ENCODE measurements at regions not wholly inside any gene's neighbourhood (a gene's known extent, or its start where the extent isn't known, plus 50 kb on each side); places are given as distances from the start of the nearest gene placed in this dataset.
"Not testable (repeated sequence)": the region's sequence is repeated elsewhere in the genome, so short reads cannot be mapped to it uniquely, and the experiment has no call there.

DNA sequence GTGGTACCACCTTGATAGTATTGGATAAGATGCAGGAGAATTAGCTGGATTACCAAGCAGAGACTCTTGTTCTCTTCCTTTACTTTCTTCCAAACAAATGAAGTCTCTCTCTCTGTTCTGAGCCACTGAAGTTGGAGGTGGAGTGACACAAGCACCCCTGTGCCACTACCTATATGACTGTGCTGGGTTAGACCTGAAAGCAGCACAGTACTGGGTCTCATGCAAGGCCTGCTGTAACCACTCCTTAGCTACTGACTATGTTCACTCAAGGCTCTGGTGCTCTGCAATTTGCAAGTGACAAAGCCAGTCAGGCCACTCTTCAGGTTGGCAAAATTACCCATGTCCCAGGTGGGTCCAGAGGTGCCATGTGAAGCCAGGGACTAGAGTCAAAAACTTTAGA, 389.6 kb upstream of the MAOA start:
- DNase-seq: no peak
- intact Hi-C loops (cut with micrococcal nuclease): no loop called here
- no peaks in the 10 kb centered on the region for H3K27me3 Mint-ChIP-seq
- no peak overlapping the region for H3K4me3 Mint-ChIP-seq
- no peak overlapping the region for H3K27ac Mint-ChIP-seq
- H3K4me1 Mint-ChIP-seq: no peaks in the 10 kb centered on the region
- H3K9me3 Mint-ChIP-seq: no peaks in the 10 kb centered on the region
- peaks cover 2% of the 10 kb centered on the region for H3K36me3 Mint-ChIP-seq (ENCODE audit: low read depth)

DNA sequence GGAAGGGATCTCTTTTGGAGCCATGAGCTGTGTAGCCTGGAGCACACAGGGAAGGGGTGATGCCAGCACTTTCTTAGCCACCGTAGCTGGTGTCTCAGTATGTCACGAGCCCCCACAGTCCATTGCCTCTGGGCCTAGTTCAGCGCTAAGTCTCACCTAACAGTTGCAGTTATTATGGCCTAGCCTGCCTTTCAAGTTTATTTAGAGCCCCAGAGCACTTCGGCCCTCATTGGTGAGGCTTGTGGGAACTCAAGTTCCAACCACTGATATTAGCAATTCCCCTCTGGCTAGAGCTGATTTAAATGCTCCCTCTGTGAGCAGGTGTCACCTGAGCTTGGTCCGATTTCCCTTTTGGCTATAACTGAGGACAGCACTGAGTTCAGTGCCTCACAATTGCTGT, 388.4 kb upstream of the MAOA start:
- no peak overlapping the region for H3K27ac Mint-ChIP-seq
- no peaks in the 10 kb centered on the region for H3K27me3 Mint-ChIP-seq
- H3K4me1 Mint-ChIP-seq: no peaks in the 10 kb centered on the region
- H3K36me3 Mint-ChIP-seq (ENCODE audit: low read depth): peaks cover 2% of the 10 kb centered on the region
- intact Hi-C loops (cut with micrococcal nuclease): no loop called here
- no peak for DNase-seq
- no peak overlapping the region for H3K4me3 Mint-ChIP-seq
- H3K9me3 Mint-ChIP-seq: no peaks in the 10 kb centered on the region

DNA sequence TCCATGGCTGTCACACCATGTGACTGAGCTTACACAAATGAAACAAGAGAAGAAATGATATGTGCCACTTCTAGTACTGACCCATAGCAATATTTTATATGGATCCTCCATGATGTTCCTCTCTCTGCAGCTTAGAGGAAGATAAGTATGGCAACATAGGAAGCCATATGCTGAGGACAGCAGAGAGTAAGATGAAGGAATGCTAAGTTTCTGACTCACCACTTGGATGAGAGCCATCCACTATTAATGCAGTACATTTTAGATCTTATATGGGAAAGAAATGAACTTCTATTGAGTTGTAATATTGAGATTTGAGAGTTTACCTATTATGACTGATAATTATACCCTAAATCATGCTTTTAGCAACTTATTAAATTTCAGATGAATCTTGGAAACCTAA, 386.9 kb upstream of the MAOA start:
- Mint-ChIP-seq H3K36me3 (ENCODE audit: low read depth) (peaks cover 2% of the 10 kb centered on the region), H3K4me1 (no peaks in the 10 kb centered on the region)

DNA sequence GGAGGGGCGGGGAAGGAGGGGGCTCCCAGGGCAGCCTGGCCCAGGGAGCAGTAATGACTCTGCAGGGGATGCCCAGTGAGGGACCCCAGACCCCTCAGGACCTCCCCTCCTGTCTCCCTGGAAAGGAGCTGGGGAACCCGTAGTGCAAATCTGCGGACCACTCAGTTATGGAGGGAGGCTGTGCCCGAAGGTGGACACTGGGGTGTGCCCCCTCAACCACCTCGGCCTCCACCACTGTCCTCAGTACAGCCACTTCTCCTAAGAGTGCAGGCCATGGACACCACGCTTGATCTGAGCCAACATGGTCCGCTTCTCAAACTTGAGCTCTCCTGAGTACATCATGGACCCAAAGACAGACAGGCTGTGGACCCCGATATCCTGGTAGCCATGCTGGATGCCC, 378.2 kb upstream of the MAOA start:
- no peak overlapping the region for H3K27ac Mint-ChIP-seq
- H3K36me3 Mint-ChIP-seq (ENCODE audit: low read depth): no peaks in the 10 kb centered on the region
- peaks cover 6% of the 10 kb centered on the region for H3K9me3 Mint-ChIP-seq
- no peak for DNase-seq
- H3K27me3 Mint-ChIP-seq: no peaks in the 10 kb centered on the region
- H3K4me3 Mint-ChIP-seq: no peak overlapping the region
- H3K4me1 Mint-ChIP-seq: no peaks in the 10 kb centered on the region
- intact Hi-C loops (cut with micrococcal nuclease): no loop called here

More for the DNA sequence above, 386.9 kb upstream of the MAOA start:
- intact Hi-C loops (cut with micrococcal nuclease): no loop called here
- peaks cover 4% of the 10 kb centered on the region for H3K9me3 Mint-ChIP-seq
- no peaks in the 10 kb centered on the region for H3K27me3 Mint-ChIP-seq
- no peak overlapping the region for H3K4me3 Mint-ChIP-seq
- H3K27ac Mint-ChIP-seq: no peak overlapping the region
- DNase-seq: no peak

DNA sequence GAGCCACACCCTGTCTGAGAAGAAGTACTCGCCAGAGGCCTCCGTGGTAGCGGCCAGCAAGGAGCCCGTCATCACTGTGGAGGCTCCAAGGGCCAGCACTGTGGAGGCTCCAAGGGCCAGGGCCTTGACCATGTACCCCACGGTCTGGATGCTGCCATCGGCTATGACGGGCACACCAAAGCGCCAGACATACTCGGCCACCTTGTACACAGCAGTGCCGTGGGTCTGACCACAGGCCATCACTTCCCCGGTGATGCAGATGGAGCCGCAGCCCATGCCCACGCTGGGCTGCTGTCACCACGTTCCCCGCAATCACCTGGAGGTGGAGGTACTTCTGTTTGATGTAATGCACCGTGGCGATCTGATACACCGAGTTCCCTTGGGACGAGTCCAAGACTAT, 377.7 kb upstream of the MAOA start:
- no peak overlapping the region for H3K27ac Mint-ChIP-seq
- no peak for DNase-seq
- no peaks in the 10 kb centered on the region for H3K36me3 Mint-ChIP-seq (ENCODE audit: low read depth)
- H3K9me3 Mint-ChIP-seq: peaks cover 7% of the 10 kb centered on the region
- H3K4me3 Mint-ChIP-seq: no peak overlapping the region
- no peaks in the 10 kb centered on the region for H3K27me3 Mint-ChIP-seq
- intact Hi-C loops (cut with micrococcal nuclease): no loop called here
- H3K4me1 Mint-ChIP-seq: no peaks in the 10 kb centered on the region

DNA sequence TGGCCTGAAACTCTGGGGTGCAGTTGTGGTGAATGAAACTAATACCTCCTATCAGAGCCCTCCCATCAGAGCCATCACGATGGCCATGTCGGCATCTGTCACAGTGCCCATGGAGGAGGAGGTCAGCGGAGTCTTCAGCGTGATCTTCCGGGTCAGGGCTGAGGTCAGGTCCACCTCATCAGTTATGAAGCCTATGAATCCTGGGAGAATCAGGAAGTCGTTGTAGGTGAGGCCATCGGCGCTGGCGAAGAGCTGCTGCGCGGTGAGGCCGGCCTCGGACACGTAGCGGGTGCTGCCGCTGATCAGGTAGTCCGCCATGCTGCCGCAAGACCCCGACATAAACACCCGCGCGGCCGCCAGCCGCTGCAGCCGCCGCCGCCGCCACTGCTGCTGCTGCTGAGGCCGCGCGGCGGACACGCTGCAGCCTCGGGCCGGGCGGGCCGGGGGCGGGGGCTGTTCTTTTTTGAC, 376.7 kb upstream of the MAOA start:
- Mint-ChIP-seq H3K9me3 (peaks cover 5% of the 10 kb centered on the region), H3K36me3 (ENCODE audit: low read depth) (no peaks in the 10 kb centered on the region), H3K4me1 (no peaks in the 10 kb centered on the region), H3K27ac (no peak overlapping the region), H3K27me3 (no peaks in the 10 kb centered on the region), H3K4me3 (no peak overlapping the region)
- intact Hi-C loops (cut with micrococcal nuclease): no loop called here
- DNase-seq: no peak

DNA sequence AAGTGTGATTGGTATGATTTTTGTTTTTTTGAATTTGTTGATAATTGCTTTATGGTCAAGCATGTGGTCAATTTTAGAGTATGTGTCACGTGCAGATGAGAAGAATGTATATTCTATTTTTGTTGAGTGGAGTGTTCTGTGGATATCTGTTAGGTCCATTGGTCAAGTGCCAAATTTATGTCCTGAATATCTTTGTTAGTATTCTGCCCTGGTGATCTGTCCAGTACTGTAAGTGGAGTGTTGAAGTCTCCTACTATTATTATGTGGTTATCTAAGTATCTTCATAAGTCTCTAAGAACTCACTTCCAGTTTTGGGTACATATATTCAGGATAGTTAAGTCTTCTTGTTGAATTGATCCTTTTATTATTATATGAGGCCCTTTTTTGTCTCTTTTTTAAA, 372.9 kb upstream of the MAOA start:
- Mint-ChIP-seq H3K36me3 (ENCODE audit: low read depth) (no peaks in the 10 kb centered on the region), H3K27ac (no peak overlapping the region), H3K27me3 (no peaks in the 10 kb centered on the region), H3K4me3 (no peak overlapping the region), H3K9me3 (peaks cover 5% of the 10 kb centered on the region), H3K4me1 (no peaks in the 10 kb centered on the region)
- no peak for DNase-seq
- intact Hi-C loops (cut with micrococcal nuclease): no loop called here

DNA sequence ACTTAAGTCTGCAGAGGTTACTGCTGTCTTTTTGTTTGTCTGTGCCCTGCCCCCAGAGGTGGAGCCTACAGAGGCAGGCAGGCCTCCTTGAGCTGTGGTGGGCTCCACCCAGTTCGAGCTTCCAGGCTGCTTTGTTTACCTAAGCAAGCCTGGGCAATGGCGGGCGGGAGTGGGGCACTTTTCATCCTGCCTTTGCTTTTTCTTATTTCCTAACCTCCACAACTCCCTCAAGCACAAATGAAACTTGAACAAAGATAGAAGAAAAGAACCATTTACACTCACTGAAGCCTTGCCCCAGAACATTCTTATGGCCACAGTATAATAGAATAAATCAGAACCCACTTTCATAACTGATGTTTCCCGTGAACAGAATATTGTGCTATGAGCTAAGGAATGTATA, 344.5 kb upstream of the MAOA start:
- H3K9me3 Mint-ChIP-seq; H3K27me3 Mint-ChIP-seq; H3K4me1 Mint-ChIP-seq; H3K36me3 Mint-ChIP-seq (ENCODE audit: low read depth); H3K4me3 Mint-ChIP-seq; H3K27ac Mint-ChIP-seq; DNase-seq; intact Hi-C loops (cut with micrococcal nuclease): not testable (repeated sequence)

DNA sequence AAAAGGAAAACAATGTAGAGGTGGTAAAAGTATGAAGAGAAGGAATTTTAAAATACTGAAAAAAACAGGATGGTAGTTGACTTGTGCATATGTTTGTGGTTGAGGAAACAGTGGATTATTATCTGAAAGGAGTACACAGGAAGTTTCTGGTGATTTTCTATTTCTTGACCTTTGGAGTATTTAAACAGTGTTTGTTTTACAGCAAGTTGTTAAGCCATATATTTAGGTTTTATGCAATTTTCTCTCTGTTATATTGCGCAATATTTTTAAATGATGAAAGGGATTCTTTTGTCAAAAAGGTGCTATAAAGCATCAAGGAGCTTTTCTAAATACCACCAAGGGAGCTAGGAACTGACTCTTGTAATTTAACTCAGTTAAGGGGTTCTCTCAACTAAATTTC, 343.1 kb upstream of the MAOA start:
- Mint-ChIP-seq H3K27ac (no peak overlapping the region), H3K4me3 (no peak overlapping the region), H3K36me3 (ENCODE audit: low read depth) (no peaks in the 10 kb centered on the region), H3K9me3 (no peaks in the 10 kb centered on the region), H3K4me1 (no peaks in the 10 kb centered on the region), H3K27me3 (no peaks in the 10 kb centered on the region)
- intact Hi-C loops (cut with micrococcal nuclease): no loop called here
- no peak for DNase-seq

DNA sequence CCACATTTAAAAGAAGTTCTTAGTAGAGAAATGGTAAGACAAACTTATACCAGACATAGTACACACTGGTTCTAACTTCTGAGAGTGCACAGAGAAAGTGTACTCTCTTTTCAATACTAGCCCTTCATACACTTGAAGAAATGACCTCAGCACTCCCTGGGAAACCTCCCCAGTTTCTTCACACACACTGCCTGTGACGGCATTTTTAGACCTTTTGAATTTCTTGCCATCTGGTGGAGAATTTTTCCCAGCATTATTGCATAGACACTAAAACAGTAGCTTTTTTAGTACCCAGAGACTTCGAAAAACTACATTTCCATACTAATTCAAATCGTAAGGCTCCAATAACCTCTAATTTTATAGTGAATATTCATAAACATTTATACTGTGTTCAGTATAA, 341.6 kb upstream of the MAOA start:
- Mint-ChIP-seq H3K4me1 (no peaks in the 10 kb centered on the region), H3K27ac (no peak overlapping the region), H3K9me3 (no peaks in the 10 kb centered on the region), H3K36me3 (ENCODE audit: low read depth) (no peaks in the 10 kb centered on the region), H3K27me3 (no peaks in the 10 kb centered on the region), H3K4me3 (no peak overlapping the region)
- intact Hi-C loops (cut with micrococcal nuclease): no loop called here
- no peak for DNase-seq

DNA sequence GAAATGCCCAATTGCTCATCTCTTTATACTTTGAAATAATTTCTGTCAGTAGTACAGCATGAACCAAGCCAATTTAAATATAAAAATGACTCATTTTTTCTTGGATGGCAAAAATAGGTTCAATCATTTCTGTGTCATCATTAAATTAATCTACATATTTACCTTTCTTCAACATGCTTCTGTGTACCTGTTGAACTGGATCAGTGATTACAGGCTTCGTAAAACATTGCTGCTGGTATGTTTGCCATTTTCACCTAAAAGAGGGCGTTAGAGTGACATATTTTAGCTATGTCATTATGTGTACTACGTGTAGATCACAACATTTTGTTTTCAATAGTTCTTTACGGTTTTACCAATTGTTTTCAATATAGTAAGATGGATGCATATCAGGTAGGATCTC, 340.5 kb upstream of the MAOA start:
- intact Hi-C loops (cut with micrococcal nuclease): no loop called here
- Mint-ChIP-seq H3K27ac (no peak overlapping the region), H3K27me3 (no peaks in the 10 kb centered on the region), H3K4me1 (no peaks in the 10 kb centered on the region), H3K36me3 (ENCODE audit: low read depth) (no peaks in the 10 kb centered on the region), H3K4me3 (no peak overlapping the region), H3K9me3 (no peaks in the 10 kb centered on the region)
- no peak for DNase-seq

DNA sequence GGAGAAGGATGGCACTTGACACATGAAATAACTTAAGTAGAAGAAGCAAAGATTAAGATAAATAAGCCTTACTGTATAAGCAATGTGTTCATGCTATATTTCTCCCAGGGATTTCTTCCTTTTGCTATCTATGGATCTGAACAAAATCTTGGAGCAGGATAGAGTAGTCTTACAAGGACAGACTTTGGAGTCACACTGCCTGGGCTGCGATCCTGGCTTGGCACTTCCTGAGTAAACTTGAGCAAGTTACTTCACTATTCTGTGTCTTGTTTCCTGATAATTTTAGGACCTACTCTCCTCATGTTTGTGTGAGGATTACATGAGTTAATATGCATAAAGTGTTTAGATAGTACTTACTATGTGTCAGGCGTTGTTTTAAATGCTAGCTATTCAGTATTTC, 340.0 kb upstream of the MAOA start:
- H3K9me3 Mint-ChIP-seq: no peaks in the 10 kb centered on the region
- no peak for DNase-seq
- intact Hi-C loops (cut with micrococcal nuclease): no loop called here
- no peaks in the 10 kb centered on the region for H3K36me3 Mint-ChIP-seq (ENCODE audit: low read depth)
- no peak overlapping the region for H3K4me3 Mint-ChIP-seq
- H3K27ac Mint-ChIP-seq: no peak overlapping the region
- no peaks in the 10 kb centered on the region for H3K27me3 Mint-ChIP-seq
- no peaks in the 10 kb centered on the region for H3K4me1 Mint-ChIP-seq

DNA sequence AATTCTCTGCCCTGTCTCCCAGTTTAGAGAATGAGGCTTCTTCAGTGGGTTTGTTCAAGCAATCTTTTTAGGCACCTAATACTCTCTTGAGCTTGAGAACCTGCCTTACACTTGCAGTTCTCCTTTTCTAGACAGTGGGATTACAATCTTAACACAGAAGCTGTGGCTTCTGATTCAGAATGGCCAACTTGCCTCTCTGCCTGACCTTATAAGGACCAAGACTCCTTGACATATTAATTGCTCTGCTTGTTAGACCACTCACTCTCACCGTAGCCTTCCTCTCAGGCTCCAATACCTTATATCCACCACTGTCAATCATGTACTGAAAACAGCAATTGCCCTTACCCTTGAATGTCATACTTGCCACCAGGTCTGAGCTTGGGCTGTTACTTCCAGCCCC, 338.7 kb upstream of the MAOA start:
- H3K27ac Mint-ChIP-seq: no peak overlapping the region
- no peak overlapping the region for H3K4me3 Mint-ChIP-seq
- H3K4me1 Mint-ChIP-seq: no peaks in the 10 kb centered on the region
- intact Hi-C loops (cut with micrococcal nuclease): no loop called here
- no peaks in the 10 kb centered on the region for H3K9me3 Mint-ChIP-seq
- no peak for DNase-seq
- no peaks in the 10 kb centered on the region for H3K27me3 Mint-ChIP-seq
- H3K36me3 Mint-ChIP-seq (ENCODE audit: low read depth): no peaks in the 10 kb centered on the region

DNA sequence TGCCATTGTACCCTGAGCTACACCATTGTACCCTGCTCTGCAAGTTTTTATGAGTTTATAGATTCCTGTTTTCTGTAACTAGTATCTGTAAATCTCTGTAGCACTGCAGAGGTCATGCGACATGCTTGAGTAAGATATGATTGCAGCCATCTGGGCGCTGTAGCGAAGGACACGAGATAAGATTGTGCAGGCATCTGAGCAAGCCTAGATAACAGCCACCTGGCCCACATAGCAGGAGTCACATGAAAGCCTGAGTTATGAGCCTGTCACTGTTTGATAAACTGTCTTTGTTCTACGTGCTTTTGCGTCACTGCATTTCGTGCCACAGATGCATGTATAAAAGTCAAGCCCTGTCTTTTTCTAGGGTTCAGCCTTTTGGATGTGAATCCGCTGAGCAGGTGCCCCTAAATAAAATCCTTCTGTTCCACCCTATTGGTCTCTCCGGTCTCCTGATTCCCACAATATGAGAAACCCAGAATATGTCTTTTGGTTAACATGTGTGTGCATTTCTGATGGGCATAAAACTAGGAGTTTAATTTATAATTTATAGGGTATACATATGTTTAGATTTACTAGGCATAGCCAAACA, 327.6 kb upstream of the MAOA start:
- H3K27ac Mint-ChIP-seq: no peak overlapping the region
- H3K4me3 Mint-ChIP-seq: no peak overlapping the region
- intact Hi-C loops (cut with micrococcal nuclease): no loop called here
- no peaks in the 10 kb centered on the region for H3K27me3 Mint-ChIP-seq
- H3K4me1 Mint-ChIP-seq: no peaks in the 10 kb centered on the region
- H3K9me3 Mint-ChIP-seq: peaks cover 7% of the 10 kb centered on the region
- DNase-seq: no peak
- no peaks in the 10 kb centered on the region for H3K36me3 Mint-ChIP-seq (ENCODE audit: low read depth)

DNA sequence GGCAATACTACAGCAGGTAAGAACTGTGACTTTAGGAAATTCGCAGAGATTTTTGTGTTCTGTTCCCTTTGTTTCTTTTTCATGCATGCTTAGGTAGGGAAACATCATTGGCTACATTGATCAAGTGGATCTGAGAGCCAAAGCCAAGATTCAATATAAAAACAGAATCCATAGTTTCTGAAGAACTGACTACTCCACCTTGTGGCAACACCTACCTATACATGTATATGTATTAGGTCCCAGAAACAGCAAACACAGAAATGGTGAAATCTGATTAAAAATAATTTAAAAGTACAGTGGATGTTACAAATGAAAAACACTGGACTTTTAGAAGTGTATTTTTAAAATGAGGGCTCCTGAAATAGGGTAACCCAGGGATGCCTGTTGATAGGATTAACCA, 322.6 kb upstream of the MAOA start:
- intact Hi-C loops (cut with micrococcal nuclease): no loop called here
- Mint-ChIP-seq H3K4me3 (no peak overlapping the region), H3K27me3 (no peaks in the 10 kb centered on the region), H3K27ac (no peak overlapping the region), H3K36me3 (ENCODE audit: low read depth) (no peaks in the 10 kb centered on the region), H3K9me3 (no peaks in the 10 kb centered on the region), H3K4me1 (no peaks in the 10 kb centered on the region)
- no peak for DNase-seq

Measured in activated CD4-positive, alpha-beta T cell treated with anti-CD3 and anti-CD28 coated beads, Interleukin-2, amount 10 ng/mL, durations not matched to agents 24 days and 14 days (primary cell).